ENCODE measurements at regions not wholly inside any gene's neighbourhood (a gene's known extent, or its start where the extent isn't known, plus 50 kb on each side); places are given as distances from the start of the nearest gene placed in this dataset.

DNA sequence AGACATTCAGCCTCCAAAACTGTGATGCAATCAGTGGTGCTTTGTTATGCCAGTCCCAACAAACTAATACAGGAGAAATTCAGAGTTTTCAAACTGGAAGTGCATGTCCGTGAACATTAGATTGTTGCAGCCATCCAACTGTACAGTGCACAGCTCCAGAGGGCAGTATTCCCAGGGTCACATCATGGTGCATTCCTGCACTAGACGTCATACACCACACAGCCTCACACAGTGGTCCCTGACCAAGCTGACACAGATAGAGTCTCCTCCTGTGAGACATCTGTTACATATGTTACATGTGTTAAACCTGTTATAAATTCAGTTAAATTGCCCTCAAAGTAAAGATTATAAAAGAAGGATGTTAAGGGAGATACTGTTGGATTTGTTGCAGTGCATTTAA is 209.0 kb downstream of the LRRN1 start:
- intact Hi-C loops (cut with micrococcal nuclease) (no loop called here), in situ Hi-C loops (cut with MboI; ENCODE audit: low sequenced_read_pairs) (no loop called here), dilution Hi-C loops (cut with HindIII; ENCODE audit: low sequenced_read_pairs, unreplicated experiment) (no loop called here)
- no peak overlapping the region for H2BK15ac ChIP-seq (ENCODE audit: low read depth, low read length)
- H3K4ac ChIP-seq (ENCODE audit: low read depth, low read length): no peak overlapping the region
- H2BK20ac ChIP-seq (ENCODE audit: low read depth, low read length): no peak overlapping the region
- no peak overlapping the region for H3K56ac ChIP-seq (ENCODE audit: extremely low read depth, insufficient read depth, low read length)
- H3K9me3 ChIP-seq (ENCODE audit: control insufficient read depth, insufficient read depth, low read length): peaks cover 11% of the 10 kb centered on the region
- no peak overlapping the region for H4K5ac ChIP-seq (ENCODE audit: low read depth, low read length)
- no peak overlapping the region for H2BK120ac ChIP-seq (ENCODE audit: low read depth, low read length)
- H2AK9ac ChIP-seq (replicated peaks; ENCODE audit: low read depth, low read length, poor library complexity): no peak overlapping the region
- no peak overlapping the region for H3K9ac ChIP-seq (ENCODE audit: low read depth, low read length)
- H4K20me1 ChIP-seq (ENCODE audit: insufficient read depth, low read length): no peaks in the 10 kb centered on the region
- H3K79me1 ChIP-seq (ENCODE audit: low read depth in 1 of 2, low read length in 2 of 2): no peaks in the 10 kb centered on the region
- no peaks in the 10 kb centered on the region for H3K36me3 ChIP-seq (ENCODE audit: control insufficient read depth, insufficient read depth, low read length)
- ATAC-seq (ENCODE audit: low read depth): no peak
- no peaks in the 10 kb centered on the region for H3K4me1 ChIP-seq (ENCODE audit: control insufficient read depth, insufficient read depth, low read length)
- no peak overlapping the region for H2AK5ac ChIP-seq (ENCODE audit: low read depth, low read length)
- H4K91ac ChIP-seq (ENCODE audit: insufficient read depth, low read depth, low read length): no peak overlapping the region
- no peak overlapping the region for H3K14ac ChIP-seq (replicated peaks; ENCODE audit: low read depth, low read length)
- H3K27me3 ChIP-seq (ENCODE audit: control insufficient read depth, insufficient read depth, low read length): no peaks in the 10 kb centered on the region
- no peaks in the 10 kb centered on the region for H3K9me1 ChIP-seq (ENCODE audit: insufficient read depth, low read length)
- H2AFZ ChIP-seq (replicated peaks; ENCODE audit: low read length, poor library complexity): no peak overlapping the region
- H3K4me2 ChIP-seq (ENCODE audit: low read depth, low read length): no peak overlapping the region
- H3K23ac ChIP-seq (ENCODE audit: low read depth, low read length): no peak overlapping the region
- POLR2A ChIA-PET (ENCODE audit: unreplicated experiment): no interaction called here
- no peak overlapping the region for H3K18ac ChIP-seq (ENCODE audit: low read depth, low read length)
- BruUV-seq (replicated peaks): no TSS peak
- 80% methylated on average over 1 of the region's 2 CpGs; no CpG with 5 or more reads in 1 of the 2 experiments for WGBS, 2 experiments (ENCODE audit: extremely low coverage in 2 of 2, insufficient read length in 1 of 2)
- TF ChIP-seq USF2 (IDR thresholded peaks at IDR 0.05; ENCODE audit: low read depth, low read length): no peak
- TF ChIP-seq POLR2A (IDR thresholded peaks at IDR 0.05; ENCODE audit: low read depth, low read length): no peak
- no peak for TF ChIP-seq MXI1 (IDR thresholded peaks at IDR 0.05; ENCODE audit: borderline replicate concordance, low read depth, low read length)
- no peak for TF ChIP-seq CEBPB (IDR thresholded peaks at IDR 0.05; ENCODE audit: low read depth, low read length)
- no peak for TF ChIP-seq NFE2L2 (IDR thresholded peaks at IDR 0.05; ENCODE audit: low read depth, low read length)
- TF ChIP-seq SMC3 (IDR thresholded peaks at IDR 0.05; ENCODE audit: low read depth, low read length): no peak
- no peak for TF ChIP-seq MAFK (IDR thresholded peaks at IDR 0.05; ENCODE audit: low read depth, low read length)
- TF ChIP-seq, protein P1, sequence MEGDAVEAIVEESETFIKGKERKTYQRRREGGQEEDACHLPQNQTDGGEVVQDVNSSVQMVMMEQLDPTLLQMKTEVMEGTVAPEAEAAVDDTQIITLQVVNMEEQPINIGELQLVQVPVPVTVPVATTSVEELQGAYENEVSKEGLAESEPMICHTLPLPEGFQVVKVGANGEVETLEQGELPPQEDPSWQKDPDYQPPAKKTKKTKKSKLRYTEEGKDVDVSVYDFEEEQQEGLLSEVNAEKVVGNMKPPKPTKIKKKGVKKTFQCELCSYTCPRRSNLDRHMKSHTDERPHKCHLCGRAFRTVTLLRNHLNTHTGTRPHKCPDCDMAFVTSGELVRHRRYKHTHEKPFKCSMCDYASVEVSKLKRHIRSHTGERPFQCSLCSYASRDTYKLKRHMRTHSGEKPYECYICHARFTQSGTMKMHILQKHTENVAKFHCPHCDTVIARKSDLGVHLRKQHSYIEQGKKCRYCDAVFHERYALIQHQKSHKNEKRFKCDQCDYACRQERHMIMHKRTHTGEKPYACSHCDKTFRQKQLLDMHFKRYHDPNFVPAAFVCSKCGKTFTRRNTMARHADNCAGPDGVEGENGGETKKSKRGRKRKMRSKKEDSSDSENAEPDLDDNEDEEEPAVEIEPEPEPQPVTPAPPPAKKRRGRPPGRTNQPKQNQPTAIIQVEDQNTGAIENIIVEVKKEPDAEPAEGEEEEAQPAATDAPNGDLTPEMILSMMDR (conservative IDR thresholded peaks at IDR 0.05; ENCODE audit: low read depth, low read length): no peak
- no peak for TF ChIP-seq RCOR1 (IDR thresholded peaks at IDR 0.05; ENCODE audit: insufficient replicate concordance, low read length)
- no peak for TF ChIP-seq RAD21 (IDR thresholded peaks at IDR 0.05; ENCODE audit: low read length)
- TF ChIP-seq RFX5 (IDR thresholded peaks at IDR 0.05; ENCODE audit: low read depth, low read length): no peak
- TF ChIP-seq, protein P2, sequence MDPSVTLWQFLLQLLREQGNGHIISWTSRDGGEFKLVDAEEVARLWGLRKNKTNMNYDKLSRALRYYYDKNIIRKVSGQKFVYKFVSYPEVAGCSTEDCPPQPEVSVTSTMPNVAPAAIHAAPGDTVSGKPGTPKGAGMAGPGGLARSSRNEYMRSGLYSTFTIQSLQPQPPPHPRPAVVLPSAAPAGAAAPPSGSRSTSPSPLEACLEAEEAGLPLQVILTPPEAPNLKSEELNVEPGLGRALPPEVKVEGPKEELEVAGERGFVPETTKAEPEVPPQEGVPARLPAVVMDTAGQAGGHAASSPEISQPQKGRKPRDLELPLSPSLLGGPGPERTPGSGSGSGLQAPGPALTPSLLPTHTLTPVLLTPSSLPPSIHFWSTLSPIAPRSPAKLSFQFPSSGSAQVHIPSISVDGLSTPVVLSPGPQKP (IDR thresholded peaks at IDR 0.05; ENCODE audit: borderline replicate concordance, low read depth, low read length): no peak
- TF ChIP-seq MAZ (IDR thresholded peaks at IDR 0.05; ENCODE audit: borderline replicate concordance, low read depth, low read length): no peak
- TF ChIP-seq FOS (IDR thresholded peaks at IDR 0.05; ENCODE audit: low read depth, low read length): no peak
- no peak for TF ChIP-seq CHD1 (IDR thresholded peaks at IDR 0.05; ENCODE audit: low read depth, low read length)
- TF ChIP-seq BHLHE40 (IDR thresholded peaks at IDR 0.05; ENCODE audit: low read depth, low read length): no peak
- no peak overlapping the region for H2BK5ac ChIP-seq (ENCODE audit: low read depth, low read length, poor library complexity, severe bottlenecking)
- no peak overlapping the region for H4K8ac ChIP-seq (ENCODE audit: low read depth in 2 of 2, low read length in 2 of 2)
- no peak for DNase-seq
- CTCF ChIA-PET: no interaction called here
- H3K4me3 ChIP-seq (ENCODE audit: insufficient read depth, low read depth, low read length): no peak overlapping the region
- H3K27ac ChIP-seq (ENCODE audit: insufficient read depth, low read length): no peak overlapping the region

Measured in IMR-90 (cell line).